DND-41 (cell line): ENCODE measurements at regions not wholly inside any gene's neighbourhood (a gene's known extent, or its start where the extent isn't known, plus 50 kb on each side); places are given as distances from the start of the nearest gene placed in this dataset.

Source experiments
- ATAC-seq: fragments of 200-7000 bp; cut with Tn5 transposase; 3 replicates; pipeline ENCODE4 v1.9.1; 2021; ENCODE audit warnings: low read depth; ENCODE audit not compliant: insufficient read depth
- DNase-seq: peaks from one replicate; pipeline ENCODE4 v3.0.0-alpha.2; 2020
- H2AFZ ChIP-seq: 2 replicates; pipeline ENCODE4 v1.6.0; 2012; ENCODE audit warnings: low read depth, low read length
- H3K27ac ChIP-seq: 2 replicates; pipeline ENCODE4 v1.5.1; 2012; ENCODE audit warnings: low read length, inconsistent platforms
- H3K27me3 ChIP-seq: fragments of 200-600 bp; sonication (generic); 2 replicates; pipeline ENCODE4 v1.6.0; 2012; ENCODE audit warnings: low read length, mild to moderate bottlenecking, inconsistent platforms; ENCODE audit not compliant: insufficient read depth, poor library complexity
- H3K36me3 ChIP-seq: 2 replicates; pipeline ENCODE4 v1.5.1; 2012; ENCODE audit warnings: low read length, inconsistent platforms; ENCODE audit not compliant: insufficient read depth
- H3K4me1 ChIP-seq: 2 replicates; pipeline ENCODE4 v1.5.1; 2012; ENCODE audit warnings: mild to moderate bottlenecking, low read length; ENCODE audit not compliant: insufficient read depth
- H3K4me2 ChIP-seq: 2 replicates; pipeline ENCODE4 v1.6.0; 2012; ENCODE audit warnings: mild to moderate bottlenecking, moderate library complexity, low read length, inconsistent platforms; ENCODE audit not compliant: insufficient read depth
- H3K4me3 ChIP-seq, 2 experiments: fragments of 200-600 bp in 1 of 2; shearing (Covaris generic) in 1 of 2; 2 replicates each; pipeline ENCODE4 v1.5.1; 2012 to 2016; ENCODE audit warnings: inconsistent platforms in 2 of 2, low read length in 2 of 2, mild to moderate bottlenecking in 2 of 2, low read depth in 1 of 2, moderate library complexity in 1 of 2
- H3K79me2 ChIP-seq: 2 replicates; pipeline ENCODE4 v1.6.0; 2012; ENCODE audit warnings: low read length, inconsistent platforms; ENCODE audit not compliant: insufficient read depth
- H3K9ac ChIP-seq: 2 replicates; pipeline ENCODE4 v1.6.0; 2012; ENCODE audit warnings: low read depth, mild to moderate bottlenecking, inconsistent platforms, low read length, moderate library complexity
- H3K9me3 ChIP-seq: 2 replicates; pipeline ENCODE4 v1.5.1; 2012; ENCODE audit warnings: low read length, moderate library complexity, mild to moderate bottlenecking, inconsistent platforms; ENCODE audit not compliant: insufficient read depth, severe bottlenecking
- H4K20me1 ChIP-seq: 2 replicates; pipeline ENCODE4 v1.6.0; 2012; ENCODE audit warnings: low read length; ENCODE audit not compliant: insufficient read depth
- EZH2 ChIP-seq: IDR thresholded peaks from 3 replicates; pipeline ENCODE4 v1.6.1; 2012; ENCODE audit warnings: borderline replicate concordance, low read depth, mild to moderate bottlenecking, moderate library complexity, low read length, inconsistent platforms; ENCODE audit not compliant: severe bottlenecking
- TF ChIP-seq, protein P1 (sequence below): IDR thresholded peaks from 2 replicates; pipeline ENCODE4 v1.5.1; 2012; ENCODE audit warnings: borderline replicate concordance, low read length, moderate library complexity, mild to moderate bottlenecking; ENCODE audit not compliant: poor library complexity, severe bottlenecking; ENCODE audit errors: extremely low read depth

DNA sequence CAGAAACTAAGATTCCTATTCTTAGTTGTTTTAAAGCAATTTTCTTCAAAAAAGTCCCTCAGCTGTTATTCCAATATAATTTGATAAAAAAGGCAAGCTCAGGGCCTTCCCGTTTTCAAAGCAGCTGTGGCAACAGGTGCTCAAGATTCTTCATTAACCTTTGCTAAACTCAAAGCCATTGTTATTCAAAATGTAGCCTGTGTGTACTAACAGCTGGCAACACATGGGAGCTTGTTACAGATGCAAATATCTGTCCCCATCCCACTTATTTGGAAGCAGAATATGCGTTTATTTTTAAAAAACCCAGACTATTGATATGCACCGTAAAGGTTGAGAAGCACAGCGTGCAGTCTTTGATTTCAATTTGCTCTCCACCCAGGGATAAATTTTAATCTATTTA, 210.4 kb upstream of the SYT10 start:
- no peak overlapping the region for H2AFZ ChIP-seq
- H3K36me3 ChIP-seq, result no peaks in the 10 kb centered on the region
- H3K9ac ChIP-seq, result no peak overlapping the region
- H3K4me3 ChIP-seq, result no peak overlapping the region
- no peaks in the 10 kb centered on the region for H3K9me3 ChIP-seq
- no peaks in the 10 kb centered on the region for H3K27me3 ChIP-seq
- TF ChIP-seq, protein P1, sequence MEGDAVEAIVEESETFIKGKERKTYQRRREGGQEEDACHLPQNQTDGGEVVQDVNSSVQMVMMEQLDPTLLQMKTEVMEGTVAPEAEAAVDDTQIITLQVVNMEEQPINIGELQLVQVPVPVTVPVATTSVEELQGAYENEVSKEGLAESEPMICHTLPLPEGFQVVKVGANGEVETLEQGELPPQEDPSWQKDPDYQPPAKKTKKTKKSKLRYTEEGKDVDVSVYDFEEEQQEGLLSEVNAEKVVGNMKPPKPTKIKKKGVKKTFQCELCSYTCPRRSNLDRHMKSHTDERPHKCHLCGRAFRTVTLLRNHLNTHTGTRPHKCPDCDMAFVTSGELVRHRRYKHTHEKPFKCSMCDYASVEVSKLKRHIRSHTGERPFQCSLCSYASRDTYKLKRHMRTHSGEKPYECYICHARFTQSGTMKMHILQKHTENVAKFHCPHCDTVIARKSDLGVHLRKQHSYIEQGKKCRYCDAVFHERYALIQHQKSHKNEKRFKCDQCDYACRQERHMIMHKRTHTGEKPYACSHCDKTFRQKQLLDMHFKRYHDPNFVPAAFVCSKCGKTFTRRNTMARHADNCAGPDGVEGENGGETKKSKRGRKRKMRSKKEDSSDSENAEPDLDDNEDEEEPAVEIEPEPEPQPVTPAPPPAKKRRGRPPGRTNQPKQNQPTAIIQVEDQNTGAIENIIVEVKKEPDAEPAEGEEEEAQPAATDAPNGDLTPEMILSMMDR, result no peak
- no peak overlapping the region for H3K4me2 ChIP-seq
- no peak for ATAC-seq
- no peak overlapping the region for H3K27ac ChIP-seq
- DNase-seq, result no peak
- H3K79me2 ChIP-seq, result no peaks in the 10 kb centered on the region
- no peaks in the 10 kb centered on the region for H3K4me1 ChIP-seq
- no peaks in the 10 kb centered on the region for H4K20me1 ChIP-seq

DNA sequence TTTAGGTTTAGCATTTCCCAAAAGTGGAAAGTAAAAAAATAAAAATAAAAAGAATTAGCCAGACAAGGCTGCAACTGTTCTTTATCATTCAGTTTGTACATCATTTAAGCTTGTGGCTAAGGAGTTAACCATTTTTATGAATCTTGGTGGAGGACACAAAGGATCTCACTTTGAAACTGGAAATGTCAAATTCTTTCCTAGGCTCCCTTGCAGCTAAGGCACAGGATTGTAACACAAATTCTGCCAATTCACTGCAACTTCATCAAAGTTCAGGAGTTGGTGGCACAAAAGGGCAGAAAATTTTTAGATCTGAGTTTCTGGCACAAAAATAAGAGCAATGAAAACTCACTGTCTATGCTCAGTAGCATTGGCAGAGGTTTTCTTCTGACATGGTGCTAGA, 211.2 kb upstream of the SYT10 start:
- Histone ChIP-seq H3K4me1 (no peaks in the 10 kb centered on the region), H3K27ac (no peak overlapping the region), H3K27me3 (no peaks in the 10 kb centered on the region), H3K36me3 (no peaks in the 10 kb centered on the region), H2AFZ (no peak overlapping the region), H4K20me1 (no peaks in the 10 kb centered on the region), H3K9me3 (no peaks in the 10 kb centered on the region), H3K79me2 (no peaks in the 10 kb centered on the region), H3K9ac (no peak overlapping the region), H3K4me2 (no peak overlapping the region), H3K4me3 (no peak overlapping the region)
- TF ChIP-seq EZH2, result no peak
- TF ChIP-seq, protein P1, result no peak
- no peak for DNase-seq
- no peak for ATAC-seq

DNA sequence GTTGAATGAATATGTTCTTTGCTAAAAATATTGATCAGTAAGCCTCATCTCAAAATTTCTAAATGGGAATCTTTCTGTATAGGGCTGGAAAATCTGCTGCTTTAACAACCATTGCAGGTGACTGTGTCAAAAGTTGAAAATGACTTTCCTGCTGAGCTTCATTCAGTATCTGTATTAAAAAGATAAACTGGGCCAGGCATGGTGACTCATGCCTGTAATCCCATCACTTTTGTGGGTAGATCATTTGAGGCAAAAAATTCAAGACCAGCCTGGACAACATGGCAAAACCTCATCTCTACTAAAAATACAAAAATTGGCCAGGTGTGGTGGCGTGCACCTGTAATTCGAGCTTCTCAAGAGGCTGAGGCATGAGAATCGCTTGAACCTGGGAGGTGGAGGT, 213.7 kb upstream of the SYT10 start:
- Histone ChIP-seq H3K4me2 (no peak overlapping the region), H3K27ac (no peak overlapping the region), H3K79me2 (no peaks in the 10 kb centered on the region), H3K4me1 (no peaks in the 10 kb centered on the region), H3K9me3 (no peaks in the 10 kb centered on the region), H3K4me3 (no peak overlapping the region), H2AFZ (no peak overlapping the region), H3K9ac (no peak overlapping the region), H3K27me3 (no peaks in the 10 kb centered on the region), H4K20me1 (no peaks in the 10 kb centered on the region), H3K36me3 (no peaks in the 10 kb centered on the region)
- ATAC-seq, result no peak
- no peak for DNase-seq
- TF ChIP-seq, protein P1, result no peak
- TF ChIP-seq EZH2, result no peak

DNA sequence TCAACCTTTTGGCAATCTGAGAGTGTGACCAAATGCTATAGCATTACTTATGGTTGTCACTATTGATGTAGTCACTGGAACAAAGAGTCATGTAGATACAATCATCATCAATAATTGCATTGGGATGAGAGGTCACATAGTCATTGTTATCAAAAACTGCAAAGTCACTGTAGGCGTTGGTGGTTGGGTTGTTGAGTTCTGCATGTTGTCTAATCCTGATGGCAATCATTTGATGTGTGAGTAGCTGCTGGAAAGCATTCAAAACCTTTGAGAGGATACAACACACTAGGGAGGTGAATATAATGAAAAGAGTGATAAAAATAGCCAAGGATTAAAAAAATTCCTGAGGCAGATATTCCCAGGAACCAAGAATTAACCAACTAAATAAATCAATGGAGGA, 214.7 kb upstream of the SYT10 start:
- H3K27ac ChIP-seq, result no peak overlapping the region
- DNase-seq (no peak), ATAC-seq (no peak)
- no peaks in the 10 kb centered on the region for H4K20me1 ChIP-seq
- H3K79me2 ChIP-seq, result no peaks in the 10 kb centered on the region
- H2AFZ ChIP-seq, result no peak overlapping the region
- no peak for TF ChIP-seq EZH2
- TF ChIP-seq, protein P1, result no peak
- no peaks in the 10 kb centered on the region for H3K36me3 ChIP-seq
- H3K9ac ChIP-seq, result no peak overlapping the region
- H3K27me3 ChIP-seq, result no peaks in the 10 kb centered on the region
- H3K4me2 ChIP-seq, result no peak overlapping the region
- H3K9me3 ChIP-seq, result no peaks in the 10 kb centered on the region
- no peak overlapping the region for H3K4me3 ChIP-seq
- no peaks in the 10 kb centered on the region for H3K4me1 ChIP-seq
